Smooth muscle cell (in vitro differentiated cells): ENCODE measurements at regions not wholly inside any gene's neighbourhood (a gene's known extent, or its start where the extent isn't known, plus 50 kb on each side); places are given as distances from the start of the nearest gene placed in this dataset.

Experiments
- DNase-seq: peaks from one replicate; lab custom pipeline; 2025; ENCODE audit not compliant: unreplicated experiment; lab: John Stamatoyannopoulos, UW
- H2AFZ ChIP-seq: fragments of 200-600 bp; sonication (generic); 2 replicates; pipeline ENCODE4 v1.6.0; 2016; ENCODE audit warnings: antibody characterized with exemption, low read depth, mild to moderate bottlenecking
- H3F3A ChIP-seq: fragments of 200-600 bp; sonication (generic); 2 replicates; pipeline ENCODE4 v1.6.0; 2017; ENCODE audit warnings: antibody characterized with exemption, low read depth
- H3K27ac ChIP-seq: fragments of 200-600 bp; sonication (generic); 2 replicates; pipeline ENCODE4 v1.5.1; 2016; ENCODE audit warnings: low read depth, mild to moderate bottlenecking
- H3K27me3 ChIP-seq: fragments of 200-600 bp; sonication (generic); 2 replicates; pipeline ENCODE4 v1.6.1; 2016; ENCODE audit warnings: low read depth, mild to moderate bottlenecking
- H3K36me3 ChIP-seq: fragments of 200-600 bp; sonication (generic); 2 replicates; pipeline ENCODE4 v1.5.1; 2016; ENCODE audit warnings: low read depth
- H3K4me1 ChIP-seq: fragments of 200-600 bp; sonication (generic); 2 replicates; pipeline ENCODE4 v1.5.1; 2016; ENCODE audit warnings: low read depth
- H3K4me2 ChIP-seq: fragments of 200-600 bp; sonication (generic); 2 replicates; pipeline ENCODE4 v1.6.0; 2016; ENCODE audit warnings: mild to moderate bottlenecking
- H3K4me3 ChIP-seq: fragments of 200-600 bp; sonication (generic); 2 replicates; pipeline ENCODE4 v1.5.1; 2016; ENCODE audit warnings: mild to moderate bottlenecking
- H3K79me2 ChIP-seq: fragments of 200-600 bp; sonication (generic); 2 replicates; pipeline ENCODE4 v1.6.0; 2016; ENCODE audit warnings: low read depth, mild to moderate bottlenecking
- H3K9ac ChIP-seq: fragments of 200-600 bp; sonication (generic); 2 replicates; pipeline ENCODE4 v1.6.0; 2016; ENCODE audit warnings: low read depth
- H3K9me3 ChIP-seq: fragments of 200-600 bp; sonication (generic); replicated peaks from 2 replicates; pipeline ENCODE4 v1.5.1; 2016; ENCODE audit warnings: low read depth
- H4K20me1 ChIP-seq: fragments of 200-600 bp; sonication (generic); 2 replicates; pipeline ENCODE4 v1.6.0; 2016; ENCODE audit warnings: low read depth
- WGBS: methylation state at CpG from one replicate; pipeline ENCODE4 v1.1.7; 2016; ENCODE audit warnings: low lambda C conversion rate; 5-methylcytosine and 5-hydroxymethylcytosine counted together
- TF ChIP-seq, protein P1 (sequence below): fragments of 200-600 bp; sonication (generic); IDR thresholded peaks from 2 replicates; pipeline ENCODE4 v1.5.1; 2017; ENCODE audit warnings: borderline replicate concordance, mild to moderate bottlenecking, antibody characterized with exemption; ENCODE audit not compliant: insufficient read depth, poor library complexity, severe bottlenecking

DNA sequence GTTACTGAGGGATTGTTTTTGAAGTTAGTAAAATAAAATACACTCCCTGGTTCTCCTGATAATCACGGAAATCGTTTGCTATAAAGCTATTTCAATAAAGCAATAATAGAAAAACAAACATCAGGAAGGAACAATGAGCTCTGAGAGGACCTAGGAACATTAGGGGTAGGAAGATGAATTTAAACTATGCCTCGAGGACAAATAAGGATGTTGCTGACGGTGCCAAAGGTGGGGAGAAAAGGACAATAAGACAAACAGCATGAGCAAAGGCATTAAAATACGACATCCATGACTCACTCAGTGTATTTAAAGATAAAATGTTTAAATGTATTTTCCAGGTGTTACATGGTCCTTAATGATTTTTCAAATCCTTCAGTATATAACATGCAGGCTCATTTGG, 110.3 kb downstream of the MTNR1A start:
- no peak for DNase-seq
- WGBS = 76% methylated on average over 5 of the region's 5 CpGs
- TF ChIP-seq, protein P1, sequence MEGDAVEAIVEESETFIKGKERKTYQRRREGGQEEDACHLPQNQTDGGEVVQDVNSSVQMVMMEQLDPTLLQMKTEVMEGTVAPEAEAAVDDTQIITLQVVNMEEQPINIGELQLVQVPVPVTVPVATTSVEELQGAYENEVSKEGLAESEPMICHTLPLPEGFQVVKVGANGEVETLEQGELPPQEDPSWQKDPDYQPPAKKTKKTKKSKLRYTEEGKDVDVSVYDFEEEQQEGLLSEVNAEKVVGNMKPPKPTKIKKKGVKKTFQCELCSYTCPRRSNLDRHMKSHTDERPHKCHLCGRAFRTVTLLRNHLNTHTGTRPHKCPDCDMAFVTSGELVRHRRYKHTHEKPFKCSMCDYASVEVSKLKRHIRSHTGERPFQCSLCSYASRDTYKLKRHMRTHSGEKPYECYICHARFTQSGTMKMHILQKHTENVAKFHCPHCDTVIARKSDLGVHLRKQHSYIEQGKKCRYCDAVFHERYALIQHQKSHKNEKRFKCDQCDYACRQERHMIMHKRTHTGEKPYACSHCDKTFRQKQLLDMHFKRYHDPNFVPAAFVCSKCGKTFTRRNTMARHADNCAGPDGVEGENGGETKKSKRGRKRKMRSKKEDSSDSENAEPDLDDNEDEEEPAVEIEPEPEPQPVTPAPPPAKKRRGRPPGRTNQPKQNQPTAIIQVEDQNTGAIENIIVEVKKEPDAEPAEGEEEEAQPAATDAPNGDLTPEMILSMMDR = no peak
- Histone ChIP-seq H3K4me3 (no peak overlapping the region), H3K9me3 (no peaks in the 10 kb centered on the region), H3K36me3 (no peaks in the 10 kb centered on the region), H3K27ac (no peak overlapping the region), H3K79me2 (no peaks in the 10 kb centered on the region), H3K27me3 (peaks cover 9% of the 10 kb centered on the region), H3K4me2 (no peak overlapping the region), H4K20me1 (no peaks in the 10 kb centered on the region), H3F3A (no peaks in the 10 kb centered on the region), H2AFZ (no peak overlapping the region), H3K9ac (no peak overlapping the region), H3K4me1 (no peaks in the 10 kb centered on the region)

- no peaks in the 10 kb centered on the region for H3K79me2 ChIP-seq
- no peaks in the 10 kb centered on the region for H3K9me3 ChIP-seq
- no peak for DNase-seq
- H3K9ac ChIP-seq = no peak overlapping the region
- H4K20me1 ChIP-seq = no peaks in the 10 kb centered on the region
- H3K4me1 ChIP-seq = no peaks in the 10 kb centered on the region
- no peak overlapping the region for H3K4me3 ChIP-seq
- no peaks in the 10 kb centered on the region for H3F3A ChIP-seq
- TF ChIP-seq, protein P1 = no peak
- H3K27ac ChIP-seq = no peak overlapping the region
- 81% methylated on average over 2 of the region's 2 CpGs for WGBS
- H3K36me3 ChIP-seq = no peaks in the 10 kb centered on the region
- no peak overlapping the region for H2AFZ ChIP-seq
- peaks cover 9% of the 10 kb centered on the region for H3K27me3 ChIP-seq
- H3K4me2 ChIP-seq = no peak overlapping the region
Measured at GRCh38 chr4:186441502-186441901, 113.9 kb downstream of the MTNR1A start.

DNA sequence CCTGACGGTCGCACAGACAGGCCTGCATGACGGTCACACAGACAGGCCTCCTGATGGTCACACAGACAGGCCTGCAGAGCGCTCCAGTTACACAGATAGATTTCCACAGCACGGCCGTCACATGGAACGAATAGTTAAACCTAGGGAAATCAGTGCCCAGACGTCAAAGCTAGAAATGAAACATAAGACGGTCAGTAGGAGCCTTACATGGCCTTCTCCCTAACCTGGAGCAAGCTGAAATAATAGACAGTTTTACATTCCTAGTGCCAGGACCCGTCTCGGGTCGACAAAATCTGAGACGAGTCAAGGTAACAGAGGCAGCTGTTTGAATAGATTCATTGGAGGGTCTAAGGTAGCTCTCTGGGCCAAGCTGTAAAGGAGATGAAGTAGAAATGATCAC, 126.9 kb downstream of the MTNR1A start:
- Histone ChIP-seq H3K36me3 (no peaks in the 10 kb centered on the region), H3K9ac (no peak overlapping the region), H3K27me3 (no peaks in the 10 kb centered on the region), H2AFZ (no peak overlapping the region), H3K4me1 (no peaks in the 10 kb centered on the region), H4K20me1 (no peaks in the 10 kb centered on the region), H3K4me2 (no peak overlapping the region), H3K79me2 (no peaks in the 10 kb centered on the region), H3F3A (no peaks in the 10 kb centered on the region), H3K9me3 (no peaks in the 10 kb centered on the region), H3K27ac (no peak overlapping the region), H3K4me3 (no peak overlapping the region)
- TF ChIP-seq, protein P1 = no peak
- DNase-seq = no peak
- WGBS = 91% methylated on average over 13 of the region's 13 CpGs

GRCh38 chr4:186424745-186425144, 130.6 kb downstream of the MTNR1A start:
- Histone ChIP-seq H3F3A (no peaks in the 10 kb centered on the region), H4K20me1 (no peaks in the 10 kb centered on the region), H3K9ac (no peak overlapping the region), H3K4me2 (no peak overlapping the region), H3K79me2 (no peaks in the 10 kb centered on the region), H3K4me1 (no peaks in the 10 kb centered on the region), H3K27ac (no peak overlapping the region), H3K4me3 (no peak overlapping the region), H3K9me3 (no peaks in the 10 kb centered on the region), H3K27me3 (peaks cover 5% of the 10 kb centered on the region), H3K36me3 (no peaks in the 10 kb centered on the region), H2AFZ (no peak overlapping the region)
- DNase-seq = no peak
- WGBS = 62% methylated on average over 4 of the region's 4 CpGs
- TF ChIP-seq, protein P1 = no peak
